ENCODE measurements at regions not wholly inside any gene's neighbourhood (a gene's known extent, or its start where the extent isn't known, plus 50 kb on each side); places are given as distances from the start of the nearest gene placed in this dataset.

GRCh38 chr7:10036693-10037092 is 937.0 kb upstream of the PHF14 start:
- DNase-seq = no peak

- DNase-seq = no peak
Measured at GRCh38 chr7:10038351-10038750, 935.3 kb upstream of the PHF14 start.

GRCh38 chr7:10040674-10041073 is 933.0 kb upstream of the PHF14 start:
- DNase-seq = no peak

- no peak for DNase-seq
Measured at GRCh38 chr7:10070899-10071298, 902.8 kb upstream of the PHF14 start.

- no peak for DNase-seq
Measured at GRCh38 chr7:10075866-10076265, 897.8 kb upstream of the PHF14 start.

GRCh38 chr7:10076660-10077300 is 896.9 kb upstream of the PHF14 start:
- no peak for DNase-seq

GRCh38 chr7:10079572-10079971 is 894.1 kb upstream of the PHF14 start:
- DNase-seq = no peak

- DNase-seq = no peak
Measured at GRCh38 chr7:10082896-10083295, 890.8 kb upstream of the PHF14 start.

GRCh38 chr7:10083766-10084165 is 889.9 kb upstream of the PHF14 start:
- no peak for DNase-seq

GRCh38 chr7:10085231-10085630 is 888.4 kb upstream of the PHF14 start:
- no peak for DNase-seq

- DNase-seq = no peak
Measured at GRCh38 chr7:10100572-10100971, 873.1 kb upstream of the PHF14 start.

GRCh38 chr7:10101351-10101750 is 872.3 kb upstream of the PHF14 start:
- DNase-seq = no peak

GRCh38 chr7:10104292-10104691 is 869.4 kb upstream of the PHF14 start:
- DNase-seq = no peak

GRCh38 chr7:10106609-10107008 is 867.1 kb upstream of the PHF14 start:
- no peak for DNase-seq

GRCh38 chr7:10116511-10116910 is 857.2 kb upstream of the PHF14 start:
- DNase-seq = no peak

GRCh38 chr7:10117815-10118214 is 855.9 kb upstream of the PHF14 start:
- no peak for DNase-seq

- DNase-seq = no peak
Measured at GRCh38 chr7:10120936-10121335, 852.7 kb upstream of the PHF14 start.

- peak; percentile 46 to 69 for DNase-seq
Measured at GRCh38 chr7:10121631-10122030, 852.0 kb upstream of the PHF14 start.

- DNase-seq = peak in 1 of 2 experiments; percentile 37
Measured at GRCh38 chr7:10122551-10123100, 851.0 kb upstream of the PHF14 start.

- DNase-seq = peak in 1 of 2 experiments; percentile 2
Measured at GRCh38 chr7:10128748-10129147, 844.9 kb upstream of the PHF14 start.

GRCh38 chr7:10138087-10138854 is 835.4 kb upstream of the PHF14 start:
- no peak for DNase-seq

- DNase-seq = no peak
Measured at GRCh38 chr7:10146271-10146670, 827.4 kb upstream of the PHF14 start.

GRCh38 chr7:10156972-10157371 is 816.7 kb upstream of the PHF14 start:
- DNase-seq = no peak

GRCh38 chr7:10181996-10182395 is 791.7 kb upstream of the PHF14 start:
- peak; percentile 5 to 59 for DNase-seq
